ENCODE measurements at regions not wholly inside any gene's neighbourhood (a gene's known extent, or its start where the extent isn't known, plus 50 kb on each side); places are given as distances from the start of the nearest gene placed in this dataset.

GRCh38 chr12:86623267-86623666 lies 367.1 kb upstream of the MGAT4C start:
- Mint-ChIP-seq H3K9me3 (peaks cover 18% of the 10 kb centered on the region), H3K27me3 (ENCODE audit: insufficient read depth, low read depth) (no peaks in the 10 kb centered on the region), H3K36me3 (no peaks in the 10 kb centered on the region), H3K4me1 (no peaks in the 10 kb centered on the region), H3K27ac (no peak overlapping the region), H3K4me3 (no peak overlapping the region)
- Histone ChIP-seq H3F3A (ENCODE audit: low read depth) (no peaks in the 10 kb centered on the region), H3K36me3 (no peaks in the 10 kb centered on the region), H4K20me1 (ENCODE audit: low read depth) (no peaks in the 10 kb centered on the region), H3K4me1 (no peaks in the 10 kb centered on the region), H3K9ac (no peak overlapping the region), H3K27me3 (no peaks in the 10 kb centered on the region), H3K9me3 (ENCODE audit: low read depth) (no peaks in the 10 kb centered on the region), H3K27ac (no peak overlapping the region), H2AFZ (replicated peaks) (no peak overlapping the region), H3K4me3 (no peak overlapping the region), H3K4me2 (no peak overlapping the region), H3K79me2 (ENCODE audit: low read depth) (no peaks in the 10 kb centered on the region)
- TF ChIP-seq EZH2phosphoT487 (IDR thresholded peaks at IDR 0.05) (no peak), EZH2 (IDR thresholded peaks at IDR 0.05) (no peak), CTCF (IDR thresholded peaks at IDR 0.05) (no peak)
- no peak for DNase-seq (ENCODE audit: low spot score)

GRCh38 chr12:86621957-86622356 lies 365.8 kb upstream of the MGAT4C start:
- DNase-seq (ENCODE audit: low spot score), result no peak
- Mint-ChIP-seq H3K27ac (no peak overlapping the region), H3K4me3 (no peak overlapping the region), H3K9me3 (peaks cover 13% of the 10 kb centered on the region), H3K36me3 (no peaks in the 10 kb centered on the region), H3K27me3 (ENCODE audit: insufficient read depth, low read depth) (no peaks in the 10 kb centered on the region), H3K4me1 (no peaks in the 10 kb centered on the region)
- no peaks in the 10 kb centered on the region for H4K20me1 ChIP-seq (ENCODE audit: low read depth)
- no peak overlapping the region for H3K4me2 ChIP-seq
- no peaks in the 10 kb centered on the region for H3K79me2 ChIP-seq (ENCODE audit: low read depth)
- H3K27ac ChIP-seq, result no peak overlapping the region
- H2AFZ ChIP-seq (replicated peaks), result no peak overlapping the region
- H3K9ac ChIP-seq, result no peak overlapping the region
- H3K4me1 ChIP-seq, result no peaks in the 10 kb centered on the region
- H3F3A ChIP-seq (ENCODE audit: low read depth), result no peaks in the 10 kb centered on the region
- H3K4me3 ChIP-seq, result no peak overlapping the region
- H3K27me3 ChIP-seq, result no peaks in the 10 kb centered on the region
- no peaks in the 10 kb centered on the region for H3K9me3 ChIP-seq (ENCODE audit: low read depth)
- no peak for TF ChIP-seq CTCF (IDR thresholded peaks at IDR 0.05)
- TF ChIP-seq EZH2 (IDR thresholded peaks at IDR 0.05), result no peak
- no peaks in the 10 kb centered on the region for H3K36me3 ChIP-seq

- Histone ChIP-seq H3K4me1 (no peaks in the 10 kb centered on the region), H4K20me1 (ENCODE audit: low read depth) (no peaks in the 10 kb centered on the region), H3K9me3 (ENCODE audit: low read depth) (no peaks in the 10 kb centered on the region), H3K9ac (no peak overlapping the region), H3K79me2 (ENCODE audit: low read depth) (no peaks in the 10 kb centered on the region), H3K36me3 (no peaks in the 10 kb centered on the region), H3K27ac (no peak overlapping the region), H3K4me3 (no peak overlapping the region), H3F3A (ENCODE audit: low read depth) (no peaks in the 10 kb centered on the region), H3K27me3 (no peaks in the 10 kb centered on the region), H2AFZ (replicated peaks) (no peak overlapping the region), H3K4me2 (no peak overlapping the region)
- no peak for DNase-seq (ENCODE audit: low spot score)
- H3K9me3 Mint-ChIP-seq, result no peaks in the 10 kb centered on the region
- H3K36me3 Mint-ChIP-seq, result no peaks in the 10 kb centered on the region
- H3K27ac Mint-ChIP-seq, result no peak overlapping the region
- no peaks in the 10 kb centered on the region for H3K27me3 Mint-ChIP-seq (ENCODE audit: insufficient read depth, low read depth)
- no peaks in the 10 kb centered on the region for H3K4me1 Mint-ChIP-seq
- TF ChIP-seq CTCF (IDR thresholded peaks at IDR 0.05) (no peak), EZH2phosphoT487 (IDR thresholded peaks at IDR 0.05) (no peak), EZH2 (IDR thresholded peaks at IDR 0.05) (no peak)
- H3K4me3 Mint-ChIP-seq, result no peak overlapping the region
Measured at GRCh38 chr12:86613311-86613710, 357.1 kb upstream of the MGAT4C start.

GRCh38 chr12:86608638-86609037 lies 352.4 kb upstream of the MGAT4C start:
- H3K27me3 ChIP-seq, result no peaks in the 10 kb centered on the region
- no peaks in the 10 kb centered on the region for H3K36me3 ChIP-seq
- no peak overlapping the region for H3K4me3 ChIP-seq
- H3K79me2 ChIP-seq (ENCODE audit: low read depth), result no peaks in the 10 kb centered on the region
- no peaks in the 10 kb centered on the region for H3K4me1 ChIP-seq
- no peak overlapping the region for H3K9ac ChIP-seq
- H3K4me2 ChIP-seq, result no peak overlapping the region
- H3F3A ChIP-seq (ENCODE audit: low read depth), result no peaks in the 10 kb centered on the region
- no peak for DNase-seq (ENCODE audit: low spot score)
- H3K27me3 Mint-ChIP-seq (ENCODE audit: insufficient read depth, low read depth), result no peaks in the 10 kb centered on the region
- no peaks in the 10 kb centered on the region for H3K36me3 Mint-ChIP-seq
- H2AFZ ChIP-seq (replicated peaks), result no peak overlapping the region
- no peak overlapping the region for H3K27ac ChIP-seq
- no peaks in the 10 kb centered on the region for H3K9me3 ChIP-seq (ENCODE audit: low read depth)
- no peak overlapping the region for H3K27ac Mint-ChIP-seq
- no peaks in the 10 kb centered on the region for H4K20me1 ChIP-seq (ENCODE audit: low read depth)
- no peaks in the 10 kb centered on the region for H3K4me1 Mint-ChIP-seq
- no peak overlapping the region for H3K4me3 Mint-ChIP-seq
- TF ChIP-seq EZH2phosphoT487 (IDR thresholded peaks at IDR 0.05) (no peak), EZH2 (IDR thresholded peaks at IDR 0.05) (no peak), CTCF (IDR thresholded peaks at IDR 0.05) (no peak)
- no peaks in the 10 kb centered on the region for H3K9me3 Mint-ChIP-seq
